Fibroblast of skin of abdomen (primary cell): ENCODE measurements at regions not wholly inside any gene's neighbourhood (a gene's known extent, or its start where the extent isn't known, plus 50 kb on each side); places are given as distances from the start of the nearest gene placed in this dataset.
"Not testable (repeated sequence)": the region's sequence is repeated elsewhere in the genome, so short reads cannot be mapped to it uniquely, and the experiment has no call there.

Experiments
- DNase-seq: peaks from one replicate; pipeline ENCODE4 v3.0.0-alpha.2; 2013

- not testable (repeated sequence) for DNase-seq
Observed at GRCh38 chrX:127221821-127222220, 402.3 kb downstream of the PRR32 start.

GRCh38 chrX:127243654-127244053 lies 424.1 kb downstream of the PRR32 start:
- no peak for DNase-seq

- no peak for DNase-seq
Observed at GRCh38 chrX:127259742-127260141, 440.2 kb downstream of the PRR32 start.

- DNase-seq = no peak
Observed at GRCh38 chrX:127276326-127276725, 456.8 kb downstream of the PRR32 start.

GRCh38 chrX:127300511-127300910 lies 481.0 kb downstream of the PRR32 start:
- DNase-seq = no peak

GRCh38 chrX:127302841-127303240 lies 483.3 kb downstream of the PRR32 start:
- DNase-seq = no peak

GRCh38 chrX:127305013-127305412 lies 485.5 kb downstream of the PRR32 start:
- no peak for DNase-seq

GRCh38 chrX:127306262-127306661 lies 486.7 kb downstream of the PRR32 start:
- no peak for DNase-seq

- DNase-seq = no peak
Observed at GRCh38 chrX:127313635-127314034, 494.1 kb downstream of the PRR32 start.

GRCh38 chrX:127317159-127317558 lies 497.6 kb downstream of the PRR32 start:
- DNase-seq = no peak

GRCh38 chrX:127324128-127324527 lies 504.6 kb downstream of the PRR32 start:
- no peak for DNase-seq
